Stomach (tissue), 4 donors: ENCODE measurements at regions not wholly inside any gene's neighbourhood (a gene's known extent, or its start where the extent isn't known, plus 50 kb on each side); places are given as distances from the start of the nearest gene placed in this dataset.

ENCODE experiments used
- CTCF ChIP-seq, 7 experiments: fragments of 450-650 bp in 4 of 7; fragments of 200-600 bp in 3 of 7; sonication (generic) in 3 of 7; IDR thresholded peaks; one replicate each; pipeline ENCODE4 v1.5.1; 2016 to 2019; ENCODE audit warnings: antibody characterized with exemption in 7 of 7, control low read depth in 2 of 7, mild to moderate bottlenecking in 1 of 7
- POLR2A ChIP-seq, 4 donors: fragments of 450-650 bp; IDR thresholded peaks; one replicate each; pipeline ENCODE4 v1.6.1; 2016; ENCODE audit warnings: antibody characterized with exemption in 4 of 4, control low read depth in 2 of 4, mild to moderate bottlenecking in 1 of 4, moderate library complexity in 1 of 4

DNA sequence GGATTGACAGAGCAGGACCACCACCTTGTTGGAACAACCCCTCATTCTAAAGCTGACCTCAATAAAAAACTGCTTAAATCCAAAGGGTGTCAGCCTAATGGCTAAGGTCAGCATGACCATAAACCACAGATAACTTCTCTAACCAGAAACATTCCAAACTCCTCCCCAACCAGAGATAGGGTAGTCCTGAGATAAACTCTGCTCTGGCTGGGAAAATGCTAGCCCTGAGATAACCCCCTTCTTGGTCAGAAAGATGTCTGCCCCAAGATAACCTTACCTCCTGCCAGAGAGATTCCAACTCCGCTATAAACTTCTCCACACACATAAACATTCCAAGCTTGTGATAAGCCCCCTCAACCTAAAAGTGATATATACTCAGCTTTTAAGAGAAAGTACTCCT is 364.8 kb upstream of the RBMY1B start:
- TF ChIP-seq CTCF (IDR thresholded peaks at IDR 0.05) = no peak
- no peak for TF ChIP-seq POLR2A (IDR thresholded peaks at IDR 0.05)
